HepG2 (cell line): ENCODE measurements at regions not wholly inside any gene's neighbourhood (a gene's known extent, or its start where the extent isn't known, plus 50 kb on each side); places are given as distances from the start of the nearest gene placed in this dataset.

Experiments
- ATAC-seq: fragments of 200-7000 bp; cut with Tn5 transposase; 3 replicates; pipeline ENCODE4 v1.9.1; 2020; ENCODE audit warnings: mild to moderate bottlenecking, moderate library complexity
- BruUV-seq: library from RNA; stranded (reverse); fragments of 400-500 nt; replicated peaks from 2 replicates; lab custom pipeline; 2021; lab: Mats Ljungman, UMichigan
- CTCF ChIA-PET: fragments of 300-600 bp; formaldehyde crosslinking; extraction: SDS; loops from one replicate; lab custom pipeline; 2021; ENCODE audit warnings: low total read pairs, inconsistent platforms, low intra/inter-chr PET ratio; lab: Yijun Ruan, JAX
- POLR2A ChIA-PET: fragments of 350-600 bp; sonication (Branson Sonifier 250); formaldehyde crosslinking; loops from one replicate; lab custom pipeline; 2020; ENCODE audit warnings: antibody characterized with exemption, inconsistent platforms; lab: Yijun Ruan, JAX
- DNase-seq: peaks from one replicate; pipeline ENCODE4 v3.0.0-alpha.2; 2015; ENCODE audit warnings: low spot score
- FAIRE-seq: peaks from 3 replicates; lab custom pipeline; 2011; peaks lifted over from hg19 to GRCh38; lab: Jason Lieb, UNC
- H2AFZ ChIP-seq: one replicate; pipeline ENCODE4 v1.6.1; 2011; ENCODE audit warnings: low read length, inconsistent platforms
- H3K27ac ChIP-seq: fragments of 300-600 bp; 3 replicates; pipeline ENCODE4 v1.8.0; 2011; ENCODE audit warnings: mixed run types, mild to moderate bottlenecking, mixed read lengths, low read length, inconsistent platforms; ENCODE audit not compliant: insufficient read depth; ENCODE audit errors: extremely low read length
- H3K27me3 ChIP-seq, 2 experiments: fragments of 200-600 bp in 1 of 2; 2 replicates in 1 of 2; 3 replicates in 1 of 2; pipeline versions ENCODE4 v1.6.0 to v1.8.0; 2011; ENCODE audit warnings: low read length in 2 of 2, mild to moderate bottlenecking in 2 of 2, moderate library complexity in 2 of 2, inconsistent platforms in 1 of 2; ENCODE audit not compliant: insufficient read depth in 2 of 2, control insufficient read depth in 1 of 2
- H3K36me3 ChIP-seq, 2 experiments: fragments of 200-600 bp in 1 of 2; replicated peaks in 1 of 2; 2 replicates in 1 of 2; 3 replicates in 1 of 2; pipeline versions ENCODE4 v1.5.1 to v1.8.0; 2011; ENCODE audit warnings: low read length in 2 of 2, inconsistent platforms in 1 of 2; ENCODE audit not compliant: insufficient read depth in 2 of 2, control insufficient read depth in 1 of 2
- H3K4me1 ChIP-seq: 2 replicates; pipeline ENCODE4 v1.5.1; 2012; ENCODE audit warnings: low read length, inconsistent platforms; ENCODE audit not compliant: insufficient read depth
- H3K4me2 ChIP-seq: 2 replicates; pipeline ENCODE4 v1.6.0; 2011; ENCODE audit warnings: low read depth, low read length, inconsistent platforms
- H3K4me3 ChIP-seq, 3 experiments: fragments of 200-600 bp in 1 of 3; sonication (generic), shearing (Covaris generic) in 1 of 3; replicated peaks in 1 of 3; 2 replicates each; pipeline ENCODE4 v1.5.1; 2011 to 2016; ENCODE audit warnings: low read length in 3 of 3, inconsistent platforms in 2 of 3, low read depth in 2 of 3, mild to moderate bottlenecking in 2 of 3, control low read depth in 1 of 3, mixed read lengths in 1 of 3; ENCODE audit not compliant: insufficient read depth in 1 of 3
- H3K79me2 ChIP-seq: one replicate; pipeline ENCODE4 v1.6.1; 2011; ENCODE audit warnings: low read length, inconsistent platforms; ENCODE audit not compliant: insufficient read depth
- H3K9ac ChIP-seq: 2 replicates; pipeline ENCODE4 v1.6.0; 2011; ENCODE audit warnings: mild to moderate bottlenecking, low read depth, low read length, inconsistent platforms; ENCODE audit not compliant: insufficient read depth
- H3K9me3 ChIP-seq: 2 replicates; pipeline ENCODE4 v1.5.1; 2012; ENCODE audit warnings: mild to moderate bottlenecking, low read length
- H4K20me1 ChIP-seq: 2 replicates; pipeline ENCODE4 v1.6.0; 2011; ENCODE audit warnings: inconsistent platforms, mild to moderate bottlenecking, low read length, moderate library complexity; ENCODE audit not compliant: insufficient read depth
- AGO2 ChIP-seq: fragments of 200-400 bp; formaldehyde crosslinking; optimal IDR thresholded peaks from 2 replicates; pipeline ENCODE3; 2017; ENCODE audit warnings: mild to moderate bottlenecking, low read depth, low read length, moderate library complexity
- ATM ChIP-seq: fragments of 450-650 bp; IDR thresholded peaks from 2 replicates; pipeline ENCODE4 v1.7.1; 2017; ENCODE audit warnings: mild to moderate bottlenecking, borderline replicate concordance
- BHLHE40 ChIP-seq: IDR thresholded peaks from 2 replicates; pipeline ENCODE4 v1.6.1; 2011; ENCODE audit warnings: low read length, improper control_type of control experiment
- CTCF ChIP-seq: sonication (generic); formaldehyde crosslinking; IDR thresholded peaks from 2 replicates; pipeline ENCODE4 v1.5.0; 2020; ENCODE audit warnings: mild to moderate bottlenecking, missing genetic modification reagents, moderate library complexity
- DNMT3B ChIP-seq: conservative IDR thresholded peaks from 2 replicates; pipeline ENCODE4 v1.6.1; 2016; ENCODE audit warnings: missing biosample characterization, control low read depth
- HNRNPK ChIP-seq: fragments of 200-400 bp; formaldehyde crosslinking; IDR thresholded peaks from 2 replicates; pipeline ENCODE4 v1.6.1; 2018; ENCODE audit warnings: low read length, low read depth, moderate library complexity, mild to moderate bottlenecking; ENCODE audit not compliant: poor library complexity, severe bottlenecking
- ISL2 ChIP-seq: sonication (generic); formaldehyde crosslinking; IDR thresholded peaks from 2 replicates; pipeline ENCODE4 v1.5.0; 2020; ENCODE audit warnings: missing genetic modification reagents
- NCOA1 ChIP-seq: sonication (generic); formaldehyde crosslinking; IDR thresholded peaks from 2 replicates; pipeline ENCODE4 v1.9.0; 2021; ENCODE audit warnings: missing genetic modification reagents
- PITX1 ChIP-seq: sonication (generic); formaldehyde crosslinking; IDR thresholded peaks from 2 replicates; pipeline ENCODE4 v1.5.1; 2020; ENCODE audit warnings: mild to moderate bottlenecking, missing genetic modification reagents
- REST ChIP-seq, 2 experiments: IDR thresholded peaks; 2 replicates each; pipeline ENCODE4 v1.6.1; 2011 to 2012; ENCODE audit warnings: low read length in 2 of 2, borderline replicate concordance in 1 of 2, low read depth in 1 of 2, mild to moderate bottlenecking in 1 of 2, moderate library complexity in 1 of 2
- RFX1 ChIP-seq: fragments of 450-650 bp; IDR thresholded peaks from 2 replicates; pipeline ENCODE4 v1.6.1; 2017
- SIX4 ChIP-seq: sonication (generic); formaldehyde crosslinking; IDR thresholded peaks from 2 replicates; pipeline ENCODE4 v1.4.0; 2020; ENCODE audit warnings: missing genetic modification reagents
- ZNF672 ChIP-seq: sonication (generic); formaldehyde crosslinking; IDR thresholded peaks from 2 replicates; pipeline ENCODE4 v1.8.1; 2022; ENCODE audit warnings: missing genetic modification reagents
- WGBS: methylation state at CpG from one replicate; pipeline ENCODE4 v1.1.6; 2017; ENCODE audit warnings: low lambda C conversion rate; 5-methylcytosine and 5-hydroxymethylcytosine counted together
- in situ Hi-C: cut with HindIII; loops from 2 replicates; pipeline ENCODE4 v1.10.0; 2017; ENCODE audit warnings: low pct_unique_long_range_greater_than_20kb; ENCODE audit not compliant: extremely low pct_ligation_motif_present
- intact Hi-C: fragments of 100-400 bp; cut with micrococcal nuclease; formaldehyde crosslinking; loops from one replicate; pipeline ENCODE4 v1.10.0; 2022; ENCODE audit not compliant: unreplicated experiment

- TF ChIP-seq RFX1, result no peak
- TF ChIP-seq DNMT3B (CRISPR knock-in tag), result no peak
- TF ChIP-seq, all 625 proteins: peak for 0
- no peaks in the 10 kb centered on the region for H3K27me3 ChIP-seq
- no peak overlapping the region for H3K4me3 ChIP-seq
- no peaks in the 10 kb centered on the region for H3K79me2 ChIP-seq
- FAIRE-seq, result no peak
- H3K27ac ChIP-seq, result no peak overlapping the region
- H2AFZ ChIP-seq, result no peak overlapping the region
- H3K4me2 ChIP-seq, result no peak overlapping the region
- no TSS peak for BruUV-seq
- ATAC-seq, result no peak
- H3K36me3 ChIP-seq, result no peaks in the 10 kb centered on the region
- ChIA-PET CTCF (no interaction called here), POLR2A (no interaction called here)
- no peak for DNase-seq
- H4K20me1 ChIP-seq, result no peaks in the 10 kb centered on the region
- intact Hi-C loops (no loop called here), in situ Hi-C loops (no loop called here)
- H3K9ac ChIP-seq, result no peak overlapping the region
- 48% methylated on average over 8 of the region's 8 CpGs for WGBS
- H3K9me3 ChIP-seq, result no peaks in the 10 kb centered on the region
- no peaks in the 10 kb centered on the region for H3K4me1 ChIP-seq
These were observed 184.4 kb upstream of the CASK start for GRCh38 chrX:42107495-42108488.

GRCh38 chrX:42106556-42106955 is 183.2 kb upstream of the CASK start:
- Histone ChIP-seq H3K27me3 (no peaks in the 10 kb centered on the region), H3K36me3 (no peaks in the 10 kb centered on the region), H3K4me2 (no peak overlapping the region), H3K27ac (no peak overlapping the region), H4K20me1 (no peaks in the 10 kb centered on the region), H3K9ac (no peak overlapping the region), H3K4me1 (no peaks in the 10 kb centered on the region), H3K4me3 (no peak overlapping the region), H2AFZ (no peak overlapping the region), H3K9me3 (no peaks in the 10 kb centered on the region), H3K79me2 (no peaks in the 10 kb centered on the region)
- in situ Hi-C loops, result no loop called here
- ChIA-PET POLR2A (no interaction called here), CTCF (no interaction called here)
- no peak for ATAC-seq
- FAIRE-seq, result no peak
- 42% methylated on average over 2 of the region's 2 CpGs for WGBS
- intact Hi-C loops, result no loop called here
- DNase-seq, result no peak
- no TSS peak for BruUV-seq
- no peak for TF ChIP-seq BHLHE40
- TF ChIP-seq ATM, result no peak
- TF ChIP-seq PITX1 (CRISPR knock-in tag), result no peak
- no peak for TF ChIP-seq AGO2
- no peak for TF ChIP-seq REST (IDR thresholded peaks at IDR 0.05; ENCODE audit: borderline replicate concordance in 1 of 2, low read depth in 1 of 2, low read length in 2 of 2)
- TF ChIP-seq HNRNPK, result no peak
- TF ChIP-seq CTCF (CRISPR knock-in tag), result no peak
- TF ChIP-seq ISL2 (CRISPR knock-in tag), result no peak
- TF ChIP-seq ZNF672 (CRISPR knock-in tag), result no peak
- TF ChIP-seq NCOA1 (CRISPR knock-in tag), result no peak
- no peak for TF ChIP-seq SIX4 (CRISPR knock-in tag)
